ENCODE measurements at regions not wholly inside any gene's neighbourhood (a gene's known extent, or its start where the extent isn't known, plus 50 kb on each side); places are given as distances from the start of the nearest gene placed in this dataset.

- FAIRE-seq, result no peak
- H3K14ac ChIP-seq (ENCODE audit: insufficient read length), result no peak overlapping the region
- H3K79me2 ChIP-seq (ENCODE audit: control insufficient read depth in 1 of 2, insufficient read depth in 2 of 2, low read length in 2 of 2), result no peaks in the 10 kb centered on the region
- H2AK5ac ChIP-seq (ENCODE audit: low read depth, low read length), result no peak overlapping the region
- H2BK15ac ChIP-seq (ENCODE audit: low read length), result no peak overlapping the region
- no peak for DNase-seq (ENCODE audit: low read depth in 1 of 2, low spot score in 2 of 2)
- no peaks in the 10 kb centered on the region for H3K27me3 ChIP-seq (replicated peaks in 1 of 4; ENCODE audit: control insufficient read depth in 3 of 4, extremely low read depth in 1 of 4, insufficient read depth in 3 of 4, low read length in 3 of 4)
- ChIA-PET CTCF (ENCODE audit: partially characterized antibody) (interaction anchor here (0.6 to 2.5 kb wide), 3 partner anchors 39 to 162 kb away, joined by 4 to 6 read pairs (median 5); no protein-coding TSS in a partner anchor), POLR2A (ENCODE audit: partially characterized antibody) (interaction anchor here (0.8 to 9.9 kb wide), 9 partner anchors 9 to 143 kb away, joined by 3 to 93 read pairs (median 4); no protein-coding TSS in a partner anchor)
- H3K4me1 ChIP-seq (replicated peaks in 1 of 4; ENCODE audit: control insufficient read depth in 3 of 4, insufficient read depth in 4 of 4, low read length in 3 of 4), result peaks cover 0 to 3% (median 1%) of the 10 kb centered on the region in 4 experiments; a peak in 2 of 7 replicates
- H3K23ac ChIP-seq (ENCODE audit: insufficient read length), result no peak overlapping the region
- H3K23me2 ChIP-seq (ENCODE audit: low read depth, low read length), result peaks cover 3% of the 10 kb centered on the region; the same call in 1 of the 2 replicates
- H4K5ac ChIP-seq (ENCODE audit: insufficient read length, low read depth, low read length), result no peak overlapping the region
- H3K4me3 ChIP-seq (ENCODE audit: extremely low read depth in 1 of 4, insufficient read depth in 2 of 4, low read depth in 3 of 4, low read length in 4 of 4), result no peak overlapping the region
- H3K27ac ChIP-seq (ENCODE audit: low read depth, low read length), result no peak overlapping the region
- H4K91ac ChIP-seq (replicated peaks; ENCODE audit: insufficient read length, low read length), result no peak overlapping the region
- no peak overlapping the region for H3K18ac ChIP-seq (ENCODE audit: extremely low read depth, low read length)
- no peak overlapping the region for H3K4ac ChIP-seq (replicated peaks; ENCODE audit: insufficient read length, low read depth, low read length)
- H3K9ac ChIP-seq (replicated peaks in 1 of 4; ENCODE audit: extremely low read depth in 1 of 4, low read depth in 3 of 4, low read length in 3 of 4), result no peak overlapping the region
- H3K4me2 ChIP-seq (ENCODE audit: insufficient read depth in 1 of 2, low read depth in 2 of 2, low read length in 2 of 2), result peak overlapping the region in 1 of 2 experiments; percentile 50; a peak in 1 of 4 replicates
- H2BK120ac ChIP-seq (replicated peaks; ENCODE audit: low read depth, low read length), result no peak overlapping the region
- H3K9me3 ChIP-seq (ENCODE audit: insufficient read depth in 2 of 2, low read depth in 1 of 2, low read length in 1 of 2), result no peaks in the 10 kb centered on the region
- no peak overlapping the region for H2BK5ac ChIP-seq (ENCODE audit: low read depth, low read length)
- 97 to 100% methylated on average over 3 to 4 of the region's 4 CpGs for WGBS, 2 experiments (ENCODE audit: extremely low coverage in 1 of 2, insufficient coverage in 1 of 2, insufficient read length in 1 of 2, insufficient replicate concordance in 2 of 2, low coverage in 1 of 2, low lambda C conversion rate in 2 of 2, missing lambda C conversion rate in 1 of 2)
- peak overlapping the region; percentile 95; the same call in 1 of the 2 replicates for H4K8ac ChIP-seq (ENCODE audit: extremely low read depth, insufficient read depth, low read length)
- H3K79me1 ChIP-seq (ENCODE audit: low read depth, low read length), result no peaks in the 10 kb centered on the region
- no peaks in the 10 kb centered on the region for H4K20me1 ChIP-seq (replicated peaks in 1 of 2; ENCODE audit: control insufficient read depth in 1 of 2, insufficient read depth in 2 of 2, low read length in 2 of 2)
- H3K36me3 ChIP-seq (ENCODE audit: control insufficient read depth in 2 of 4, insufficient read depth in 4 of 4, low read length in 3 of 4), result no peaks in the 10 kb centered on the region
- no peak overlapping the region for H2BK20ac ChIP-seq (ENCODE audit: low read length)
- H2BK12ac ChIP-seq (ENCODE audit: low read depth, low read length), result peak overlapping the region; percentile 91; the same call in 1 of the 2 replicates
- H3K56ac ChIP-seq (replicated peaks; ENCODE audit: insufficient read length, low read depth, low read length), result no peak overlapping the region
- H2AFZ ChIP-seq (ENCODE audit: low read length), result no peak overlapping the region
- no peak for TF ChIP-seq ASH2L (IDR thresholded peaks at IDR 0.05; ENCODE audit: low read length)
- no peak for TF ChIP-seq GABPA (IDR thresholded peaks at IDR 0.05; ENCODE audit: borderline replicate concordance, insufficient read depth, low read length)
- no peak for TF ChIP-seq NANOG (IDR thresholded peaks at IDR 0.05; ENCODE audit: insufficient read depth, low read depth, low read length, poor library complexity, severe bottlenecking)
- no peak for TF ChIP-seq TAF7 (optimal IDR thresholded peaks at IDR 0.05; ENCODE audit: borderline replicate concordance, low read depth, low read length)
- no peak for TF ChIP-seq CHD2 (IDR thresholded peaks at IDR 0.05; ENCODE audit: low read length)
Observed at GRCh38 chr6:158870649-158870957, 51.4 kb upstream of the EZR start.

Measured in H1 (cell line).